WTC11 (cell line): ENCODE measurements at regions not wholly inside any gene's neighbourhood (a gene's known extent, or its start where the extent isn't known, plus 50 kb on each side); places are given as distances from the start of the nearest gene placed in this dataset.

Experiments used
- ATAC-seq: fragments of 200-7000 bp; cut with Tn5 transposase; 2 replicates; pipeline ENCODE4 v1.10.0; 2021; ENCODE audit warnings: mild to moderate bottlenecking, moderate library complexity
- CTCF ChIA-PET: fragments of 300-600 bp; sonication (Branson Sonifier 250); formaldehyde crosslinking; loops from one replicate; lab custom pipeline; 2021; ENCODE audit warnings: antibody characterized with exemption; lab: Charles Lee
- POLR2A ChIA-PET: fragments of 350-600 bp; sonication (Branson Sonifier 250); formaldehyde crosslinking; loops from one replicate; lab custom pipeline; 2021; ENCODE audit warnings: antibody characterized with exemption; lab: Charles Lee
- DNase-seq: peaks from one replicate; pipeline ENCODE4 v3.0.0; 2021; ENCODE audit warnings: low spot score
- H3K27ac Mint-ChIP-seq: 2 replicates; pipeline ENCODE4 v1.8.0; 2021; ENCODE audit warnings: mixed read lengths
- H3K27me3 Mint-ChIP-seq: 2 replicates; pipeline ENCODE4 v1.8.0; 2021; ENCODE audit warnings: low read depth, mild to moderate bottlenecking, moderate library complexity, mixed read lengths
- H3K36me3 Mint-ChIP-seq: 2 replicates; pipeline ENCODE4 v1.8.0; 2021; ENCODE audit warnings: mixed read lengths
- H3K4me1 Mint-ChIP-seq: 2 replicates; pipeline ENCODE4 v1.8.0; 2022; ENCODE audit warnings: mixed read lengths
- H3K4me3 Mint-ChIP-seq: 2 replicates; pipeline ENCODE4 v1.8.0; 2021; ENCODE audit warnings: mild to moderate bottlenecking, moderate library complexity, mixed read lengths
- H3K9me3 Mint-ChIP-seq: 2 replicates; pipeline ENCODE4 v1.8.0; 2021; ENCODE audit warnings: mixed read lengths
- ATF2 ChIP-seq: sonication (generic); formaldehyde crosslinking; IDR thresholded peaks from 2 replicates; pipeline ENCODE4 v1.8.1; 2022; ENCODE audit warnings: low read depth, missing genetic modification reagents, borderline replicate concordance
- ATF3 ChIP-seq: sonication (generic); formaldehyde crosslinking; conservative IDR thresholded peaks from 2 replicates; pipeline ENCODE4 v1.8.1; 2022; ENCODE audit warnings: mild to moderate bottlenecking, missing genetic modification reagents
- E2F4 ChIP-seq: sonication (generic); formaldehyde crosslinking; IDR thresholded peaks from 2 replicates; pipeline ENCODE4 v1.8.1; 2022; ENCODE audit warnings: low read depth, mild to moderate bottlenecking, moderate library complexity, missing genetic modification reagents, borderline replicate concordance
- EMX1 ChIP-seq: fragments of 250-450 bp; sonication (Bioruptor Pico); IDR thresholded peaks from 2 replicates; pipeline ENCODE4 v1.8.0; 2021; ENCODE audit warnings: mild to moderate bottlenecking
- FOXJ3 ChIP-seq: sonication (generic); formaldehyde crosslinking; IDR thresholded peaks from 2 replicates; pipeline ENCODE4 v1.9.0; 2021; ENCODE audit warnings: missing genetic modification reagents, mild to moderate bottlenecking, borderline replicate concordance
- FOXP4 ChIP-seq: sonication (generic); formaldehyde crosslinking; IDR thresholded peaks from 2 replicates; pipeline ENCODE4 v1.8.0; 2022; ENCODE audit warnings: mild to moderate bottlenecking, missing genetic modification reagents
- GABPB1 ChIP-seq: sonication (generic); formaldehyde crosslinking; IDR thresholded peaks from 2 replicates; pipeline ENCODE4 v1.8.1; 2023; ENCODE audit warnings: mild to moderate bottlenecking, missing genetic modification reagents
- HMGA2 ChIP-seq: fragments of 250-450 bp; sonication (Bioruptor Pico); IDR thresholded peaks from 2 replicates; pipeline ENCODE4 v1.4.0; 2021; ENCODE audit warnings: mild to moderate bottlenecking, moderate library complexity
- NR1H2 ChIP-seq: sonication (generic); formaldehyde crosslinking; IDR thresholded peaks from 2 replicates; pipeline ENCODE4 v1.9.0; 2021; ENCODE audit warnings: mild to moderate bottlenecking, moderate library complexity, missing genetic modification reagents
- PREB ChIP-seq: sonication (generic); formaldehyde crosslinking; IDR thresholded peaks from 2 replicates; pipeline ENCODE4 v1.8.1; 2022; ENCODE audit warnings: mild to moderate bottlenecking, missing genetic modification reagents, moderate library complexity, borderline replicate concordance
- PRRX2 ChIP-seq: fragments of 250-450 bp; sonication (Bioruptor Pico); IDR thresholded peaks from 2 replicates; pipeline ENCODE4 v1.8.0; 2021; ENCODE audit warnings: mild to moderate bottlenecking
- SP1 ChIP-seq: sonication (generic); formaldehyde crosslinking; conservative IDR thresholded peaks from 2 replicates; pipeline ENCODE4 v1.8.1; 2022; ENCODE audit warnings: missing genetic modification reagents
- TEAD4 ChIP-seq: sonication (generic); formaldehyde crosslinking; IDR thresholded peaks from 2 replicates; pipeline ENCODE4 v1.8.0; 2022; ENCODE audit warnings: mild to moderate bottlenecking, missing genetic modification reagents
- TP53 ChIP-seq: sonication (generic); formaldehyde crosslinking; IDR thresholded peaks from 2 replicates; pipeline ENCODE4 v1.8.1; 2023; ENCODE audit warnings: mild to moderate bottlenecking, missing genetic modification reagents
- ZNF317 ChIP-seq: sonication (generic); formaldehyde crosslinking; IDR thresholded peaks from 2 replicates; pipeline ENCODE4 v1.8.1; 2023; ENCODE audit warnings: low read depth, mild to moderate bottlenecking, moderate library complexity, missing genetic modification reagents, borderline replicate concordance
- ZNF423 ChIP-seq: fragments of 250-450 bp; sonication (Bioruptor Pico); IDR thresholded peaks from 2 replicates; pipeline ENCODE4 v2.1.2; 2022; ENCODE audit warnings: mild to moderate bottlenecking, moderate library complexity
- ZNF532 ChIP-seq: fragments of 250-450 bp; sonication (Bioruptor Pico); IDR thresholded peaks from 2 replicates; pipeline ENCODE4 v1.9.0; 2021; ENCODE audit warnings: mild to moderate bottlenecking, borderline replicate concordance

- H3K27ac Mint-ChIP-seq, result no peak overlapping the region
- peaks cover 5% of the 10 kb centered on the region; the same call in 1 of the 2 replicates for H3K9me3 Mint-ChIP-seq
- TF ChIP-seq ZNF532 (CRISPR knock-in tag) (no peak), NR1H2 (CRISPR knock-in tag) (no peak), TEAD4 (CRISPR knock-in tag) (no peak), PREB (CRISPR knock-in tag) (no peak), ATF2 (CRISPR knock-in tag) (no peak), ZNF423 (CRISPR knock-in tag) (no peak), TP53 (CRISPR knock-in tag) (no peak), EMX1 (CRISPR knock-in tag) (no peak)
- H3K36me3 Mint-ChIP-seq, result no peaks in the 10 kb centered on the region
- no peak overlapping the region for H3K4me3 Mint-ChIP-seq
- POLR2A ChIA-PET, result no interaction called here
- no peak for DNase-seq
- no peaks in the 10 kb centered on the region for H3K27me3 Mint-ChIP-seq
- CTCF ChIA-PET, result no interaction called here
- peaks cover 9% of the 10 kb centered on the region for H3K4me1 Mint-ChIP-seq
- ATAC-seq, result no peak
These were observed 718.5 kb upstream of the ZNF608 start for GRCh38 chr5:125464847-125465432.

- TF ChIP-seq FOXP4 (CRISPR knock-in tag) (no peak), ZNF317 (CRISPR knock-in tag) (no peak), E2F4 (CRISPR knock-in tag) (no peak), ATF3 (CRISPR knock-in tag) (no peak), PRRX2 (CRISPR knock-in tag) (no peak), ZNF532 (CRISPR knock-in tag) (no peak), GABPB1 (CRISPR knock-in tag) (no peak), FOXJ3 (CRISPR knock-in tag) (no peak), HMGA2 (CRISPR knock-in tag) (no peak), SP1 (CRISPR knock-in tag) (no peak)
- Mint-ChIP-seq H3K36me3 (no peaks in the 10 kb centered on the region), H3K27ac (no peak overlapping the region), H3K9me3 (peaks cover 5% of the 10 kb centered on the region; the same call in 1 of the 2 replicates), H3K4me1 (peaks cover 9% of the 10 kb centered on the region), H3K4me3 (no peak overlapping the region), H3K27me3 (no peaks in the 10 kb centered on the region)
- ChIA-PET POLR2A (no interaction called here), CTCF (no interaction called here)
- DNase-seq, result no peak
- no peak for ATAC-seq
These were observed 719.3 kb upstream of the ZNF608 start for GRCh38 chr5:125465703-125466102.
